RWPE1 (cell line): ENCODE measurements at regions not wholly inside any gene's neighbourhood (a gene's known extent, or its start where the extent isn't known, plus 50 kb on each side); places are given as distances from the start of the nearest gene placed in this dataset.

ENCODE experiments used
- CTCF ChIA-PET: fragments of 350-600 bp; sonication (Branson Sonifier 250); formaldehyde crosslinking; extraction: SDS; loops from one replicate; lab custom pipeline; 2021; lab: Yijun Ruan, JAX
- POLR2A ChIA-PET: fragments of 400-600 bp; formaldehyde crosslinking; extraction: SDS; loops from one replicate; lab custom pipeline; 2020; ENCODE audit warnings: antibody characterized with exemption; ENCODE audit not compliant: low non-redundant PET; lab: Yijun Ruan, JAX
- DNase-seq: peaks from one replicate; pipeline ENCODE4 v3.0.0; 2012; ENCODE audit warnings: low spot score
- H3K27ac ChIP-seq: fragments of 450-650 bp; 2 replicates; pipeline ENCODE4 v1.5.1; 2017
- CTCF ChIP-seq: fragments of 450-650 bp; conservative IDR thresholded peaks from 2 replicates; pipeline ENCODE4 v1.5.1; 2017; ENCODE audit warnings: low read depth, mild to moderate bottlenecking

GRCh38 chr2:58638256-58638805, 397.2 kb upstream of the FANCL start:
- DNase-seq = peak; percentile 8
- no peak overlapping the region for H3K27ac ChIP-seq
- ChIA-PET POLR2A (no interaction called here), CTCF (no interaction called here)
- no peak for TF ChIP-seq CTCF

GRCh38 chr2:58636872-58637271, 395.7 kb upstream of the FANCL start:
- DNase-seq = no peak
- CTCF ChIA-PET = no interaction called here
- POLR2A ChIA-PET = no interaction called here
- TF ChIP-seq CTCF = no peak
- H3K27ac ChIP-seq = no peak overlapping the region

GRCh38 chr2:58635801-58636375, 394.8 kb upstream of the FANCL start:
- CTCF ChIA-PET = no interaction called here

GRCh38 chr2:58634653-58635370, 393.7 kb upstream of the FANCL start:
- CTCF ChIA-PET = interaction anchor here (1.0 kb wide), 1 partner anchor 553 kb away, joined by 3 read pairs; no protein-coding TSS in a partner anchor
- H3K27ac ChIP-seq = no peak overlapping the region

More at GRCh38 chr2:58635801-58636375, 394.8 kb upstream of the FANCL start:
- DNase-seq = no peak
- POLR2A ChIA-PET = no interaction called here
- H3K27ac ChIP-seq = no peak overlapping the region
- TF ChIP-seq CTCF = no peak

GRCh38 chr2:58633613-58634365, 392.7 kb upstream of the FANCL start:
- CTCF ChIA-PET = interaction anchor here (1.0 kb wide), 1 partner anchor 552 kb away, joined by 3 read pairs; no protein-coding TSS in a partner anchor
- peak; percentile 61 for DNase-seq
- TF ChIP-seq CTCF = no peak
- POLR2A ChIA-PET = no interaction called here
- H3K27ac ChIP-seq = no peak overlapping the region

More at GRCh38 chr2:58634653-58635370, 393.7 kb upstream of the FANCL start:
- no peak for TF ChIP-seq CTCF
- peak; percentile 53 for DNase-seq
- POLR2A ChIA-PET = interaction anchor here (0.6 kb wide), 1 partner anchor 13 kb away, joined by 6 read pairs; no protein-coding TSS in a partner anchor

- no peak overlapping the region for H3K27ac ChIP-seq
- CTCF ChIA-PET = no interaction called here
- POLR2A ChIA-PET = no interaction called here
- TF ChIP-seq CTCF = no peak
- no peak for DNase-seq
These were observed 390.9 kb upstream of the FANCL start for GRCh38 chr2:58631986-58632385.
